SH-SY5Y (cell line): ENCODE measurements at regions not wholly inside any gene's neighbourhood (a gene's known extent, or its start where the extent isn't known, plus 50 kb on each side); places are given as distances from the start of the nearest gene placed in this dataset.
A peak's percentile ranks its signal among the peaks of the same experiment; 100 is the strongest.

Experiments
- GATA2 ChIP-seq: IDR thresholded peaks from 2 replicates; pipeline ENCODE4 v1.6.1; 2011; ENCODE audit warnings: mild to moderate bottlenecking, low read depth, low read length
- GATA3 ChIP-seq: IDR thresholded peaks from 2 replicates; pipeline ENCODE4 v1.6.1; 2011; ENCODE audit warnings: low read depth, mild to moderate bottlenecking, low read length, moderate library complexity

GRCh38 chr16:73599870-73600269, 551.9 kb upstream of the ZFHX3 start:
- no peak for TF ChIP-seq GATA3
- TF ChIP-seq GATA2, result no peak

GRCh38 chr16:73599351-73599750, 551.4 kb upstream of the ZFHX3 start:
- no peak for TF ChIP-seq GATA3
- TF ChIP-seq GATA2, result no peak

GRCh38 chr16:73584157-73584556, 536.2 kb upstream of the ZFHX3 start:
- no peak for TF ChIP-seq GATA2
- no peak for TF ChIP-seq GATA3

- TF ChIP-seq GATA2 (no peak), GATA3 (no peak)
These were observed 524.4 kb upstream of the ZFHX3 start for GRCh38 chr16:73572135-73572828.

GRCh38 chr16:73569266-73569980, 521.5 kb upstream of the ZFHX3 start:
- TF ChIP-seq GATA2 (no peak), GATA3 (no peak)

- TF ChIP-seq GATA3 (peak; percentile 84), GATA2 (peak; percentile 94)
These were observed 520.8 kb upstream of the ZFHX3 start for GRCh38 chr16:73568769-73569168.

GRCh38 chr16:73565925-73566324, 518.0 kb upstream of the ZFHX3 start:
- TF ChIP-seq GATA3 (no peak), GATA2 (no peak)

- TF ChIP-seq GATA3, result no peak
These were observed 517.3 kb upstream of the ZFHX3 start for GRCh38 chr16:73565263-73565662.

- TF ChIP-seq GATA3 (no peak), GATA2 (no peak)
These were observed 515.8 kb upstream of the ZFHX3 start for GRCh38 chr16:73563709-73564108.

- TF ChIP-seq GATA2 (peak; percentile 46), GATA3 (0 out of 2 replicates have a peak, but pooled peaks have one; percentile 16)
These were observed 512.6 kb upstream of the ZFHX3 start for GRCh38 chr16:73560497-73560896.

- TF ChIP-seq GATA3 (no peak), GATA2 (no peak)
These were observed 510.3 kb upstream of the ZFHX3 start for GRCh38 chr16:73558219-73558618.

- no peak for TF ChIP-seq GATA3
- TF ChIP-seq GATA2, result no peak
These were observed 506.2 kb upstream of the ZFHX3 start for GRCh38 chr16:73553941-73554660.

- TF ChIP-seq GATA2 (no peak), GATA3 (no peak)
These were observed 502.2 kb upstream of the ZFHX3 start for GRCh38 chr16:73549984-73550631.
